ENCODE measurements at regions not wholly inside any gene's neighbourhood (a gene's known extent, or its start where the extent isn't known, plus 50 kb on each side); places are given as distances from the start of the nearest gene placed in this dataset.

DNA sequence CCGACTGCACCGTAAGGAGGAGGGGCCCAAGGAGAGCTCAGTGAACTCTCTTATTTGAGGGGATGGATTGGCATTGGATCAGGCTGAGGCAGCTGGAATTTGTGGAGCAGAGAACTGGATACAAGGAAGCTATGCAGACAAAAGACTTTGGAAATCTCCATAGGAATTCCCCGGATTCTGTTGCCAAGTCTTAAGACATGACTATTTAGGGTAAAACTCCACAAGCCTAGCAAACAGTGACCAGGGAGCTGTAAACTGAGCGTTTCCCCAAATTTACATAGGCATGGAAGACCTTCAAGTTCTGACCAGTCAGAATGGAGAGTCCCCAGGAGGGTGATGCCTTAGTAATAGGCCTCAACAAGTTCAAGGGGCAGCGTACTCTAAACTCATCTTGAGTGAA, 82.5 kb upstream of the PCBD1 start:
- TF ChIP-seq, protein P1, sequence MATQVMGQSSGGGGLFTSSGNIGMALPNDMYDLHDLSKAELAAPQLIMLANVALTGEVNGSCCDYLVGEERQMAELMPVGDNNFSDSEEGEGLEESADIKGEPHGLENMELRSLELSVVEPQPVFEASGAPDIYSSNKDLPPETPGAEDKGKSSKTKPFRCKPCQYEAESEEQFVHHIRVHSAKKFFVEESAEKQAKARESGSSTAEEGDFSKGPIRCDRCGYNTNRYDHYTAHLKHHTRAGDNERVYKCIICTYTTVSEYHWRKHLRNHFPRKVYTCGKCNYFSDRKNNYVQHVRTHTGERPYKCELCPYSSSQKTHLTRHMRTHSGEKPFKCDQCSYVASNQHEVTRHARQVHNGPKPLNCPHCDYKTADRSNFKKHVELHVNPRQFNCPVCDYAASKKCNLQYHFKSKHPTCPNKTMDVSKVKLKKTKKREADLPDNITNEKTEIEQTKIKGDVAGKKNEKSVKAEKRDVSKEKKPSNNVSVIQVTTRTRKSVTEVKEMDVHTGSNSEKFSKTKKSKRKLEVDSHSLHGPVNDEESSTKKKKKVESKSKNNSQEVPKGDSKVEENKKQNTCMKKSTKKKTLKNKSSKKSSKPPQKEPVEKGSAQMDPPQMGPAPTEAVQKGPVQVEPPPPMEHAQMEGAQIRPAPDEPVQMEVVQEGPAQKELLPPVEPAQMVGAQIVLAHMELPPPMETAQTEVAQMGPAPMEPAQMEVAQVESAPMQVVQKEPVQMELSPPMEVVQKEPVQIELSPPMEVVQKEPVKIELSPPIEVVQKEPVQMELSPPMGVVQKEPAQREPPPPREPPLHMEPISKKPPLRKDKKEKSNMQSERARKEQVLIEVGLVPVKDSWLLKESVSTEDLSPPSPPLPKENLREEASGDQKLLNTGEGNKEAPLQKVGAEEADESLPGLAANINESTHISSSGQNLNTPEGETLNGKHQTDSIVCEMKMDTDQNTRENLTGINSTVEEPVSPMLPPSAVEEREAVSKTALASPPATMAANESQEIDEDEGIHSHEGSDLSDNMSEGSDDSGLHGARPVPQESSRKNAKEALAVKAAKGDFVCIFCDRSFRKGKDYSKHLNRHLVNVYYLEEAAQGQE (IDR thresholded peaks at IDR 0.05; ENCODE audit: insufficient read depth in 1 of 2, low read depth in 2 of 2, low read length in 1 of 2) = no peak
- TF ChIP-seq POLR2AphosphoS5 (IDR thresholded peaks at IDR 0.05; ENCODE audit: low read depth, low read length) = no peak
- TF ChIP-seq TCF7L2 (IDR thresholded peaks at IDR 0.05; ENCODE audit: low read depth, low read length) = no peak
- TF ChIP-seq, protein P2, sequence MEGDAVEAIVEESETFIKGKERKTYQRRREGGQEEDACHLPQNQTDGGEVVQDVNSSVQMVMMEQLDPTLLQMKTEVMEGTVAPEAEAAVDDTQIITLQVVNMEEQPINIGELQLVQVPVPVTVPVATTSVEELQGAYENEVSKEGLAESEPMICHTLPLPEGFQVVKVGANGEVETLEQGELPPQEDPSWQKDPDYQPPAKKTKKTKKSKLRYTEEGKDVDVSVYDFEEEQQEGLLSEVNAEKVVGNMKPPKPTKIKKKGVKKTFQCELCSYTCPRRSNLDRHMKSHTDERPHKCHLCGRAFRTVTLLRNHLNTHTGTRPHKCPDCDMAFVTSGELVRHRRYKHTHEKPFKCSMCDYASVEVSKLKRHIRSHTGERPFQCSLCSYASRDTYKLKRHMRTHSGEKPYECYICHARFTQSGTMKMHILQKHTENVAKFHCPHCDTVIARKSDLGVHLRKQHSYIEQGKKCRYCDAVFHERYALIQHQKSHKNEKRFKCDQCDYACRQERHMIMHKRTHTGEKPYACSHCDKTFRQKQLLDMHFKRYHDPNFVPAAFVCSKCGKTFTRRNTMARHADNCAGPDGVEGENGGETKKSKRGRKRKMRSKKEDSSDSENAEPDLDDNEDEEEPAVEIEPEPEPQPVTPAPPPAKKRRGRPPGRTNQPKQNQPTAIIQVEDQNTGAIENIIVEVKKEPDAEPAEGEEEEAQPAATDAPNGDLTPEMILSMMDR (IDR thresholded peaks at IDR 0.05) = no peak
- no peak for TF ChIP-seq SIN3A (IDR thresholded peaks at IDR 0.05; ENCODE audit: borderline replicate concordance, insufficient read depth, low read depth, low read length)
- in situ Hi-C loops (cut with HindIII; ENCODE audit: low pct_unique_long_range_greater_than_20kb, low sequenced_read_pairs) = no loop called here
- CTCF ChIA-PET = no interaction called here
- ATAC-seq = peak; percentile 35; the same call in 1 of the 2 replicates
- Histone ChIP-seq H3K36me3 (ENCODE audit: control insufficient read depth, insufficient read depth, low read length) (no peaks in the 10 kb centered on the region), H3K4me3 (ENCODE audit: low read depth in 2 of 2, low read length in 2 of 2) (no peak overlapping the region), H3K9me3 (ENCODE audit: control insufficient read depth, insufficient read depth, low read depth, low read length) (peaks cover 11% of the 10 kb centered on the region), H3K4me1 (ENCODE audit: control insufficient read depth, insufficient read depth, low read length) (no peaks in the 10 kb centered on the region), H3K27me3 (ENCODE audit: control insufficient read depth, insufficient read depth, low read length) (peaks cover 7% of the 10 kb centered on the region), H3K27ac (ENCODE audit: low read length) (no peak overlapping the region)
- DNase-seq (ENCODE audit: low read depth, low spot score) = no peak
- intact Hi-C loops (cut with micrococcal nuclease; ENCODE audit: unreplicated experiment) = no loop called here
- BruUV-seq (replicated peaks) = no TSS peak
- POLR2A ChIA-PET = no interaction called here

DNA sequence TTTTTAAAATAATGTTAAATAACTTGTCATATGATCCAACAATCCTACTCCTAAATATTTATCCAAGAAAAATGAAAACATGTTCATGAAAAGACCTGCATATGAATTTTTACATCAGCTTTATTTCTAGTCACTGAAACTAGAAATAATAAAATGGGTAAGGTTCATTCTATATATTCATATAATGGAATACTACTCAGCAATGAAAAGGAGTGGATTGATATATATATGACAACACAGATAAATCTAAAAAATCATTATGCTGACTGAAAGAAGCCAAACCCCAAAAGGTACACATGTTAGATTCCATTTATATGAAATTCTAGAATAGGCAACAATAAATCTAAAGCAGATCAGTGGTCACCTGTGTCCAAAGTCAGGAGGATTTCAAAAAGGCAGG, 84.9 kb upstream of the PCBD1 start:
- no peak overlapping the region for H3K27ac ChIP-seq (ENCODE audit: low read length)
- no peak overlapping the region for H3K4me3 ChIP-seq (ENCODE audit: low read depth in 2 of 2, low read length in 2 of 2)
- TF ChIP-seq TCF7L2 (IDR thresholded peaks at IDR 0.05; ENCODE audit: low read depth, low read length) (no peak), SIN3A (IDR thresholded peaks at IDR 0.05; ENCODE audit: borderline replicate concordance, insufficient read depth, low read depth, low read length) (no peak), POLR2AphosphoS5 (IDR thresholded peaks at IDR 0.05; ENCODE audit: low read depth, low read length) (no peak)
- TF ChIP-seq, protein P2 (IDR thresholded peaks at IDR 0.05) = no peak
- TF ChIP-seq, protein P1 (IDR thresholded peaks at IDR 0.05; ENCODE audit: insufficient read depth in 1 of 2, low read depth in 2 of 2, low read length in 1 of 2) = no peak
- intact Hi-C loops (cut with micrococcal nuclease; ENCODE audit: unreplicated experiment) = no loop called here
- no peaks in the 10 kb centered on the region for H3K4me1 ChIP-seq (ENCODE audit: control insufficient read depth, insufficient read depth, low read length)
- DNase-seq (ENCODE audit: low read depth, low spot score) (no peak), ATAC-seq (no peak)
- POLR2A ChIA-PET = no interaction called here
- in situ Hi-C loops (cut with HindIII; ENCODE audit: low pct_unique_long_range_greater_than_20kb, low sequenced_read_pairs) = no loop called here
- H3K9me3 ChIP-seq (ENCODE audit: control insufficient read depth, insufficient read depth, low read depth, low read length) = peaks cover 11% of the 10 kb centered on the region
- peaks cover 10% of the 10 kb centered on the region for H3K27me3 ChIP-seq (ENCODE audit: control insufficient read depth, insufficient read depth, low read length)
- CTCF ChIA-PET = no interaction called here
- BruUV-seq (replicated peaks) = no TSS peak
- no peaks in the 10 kb centered on the region for H3K36me3 ChIP-seq (ENCODE audit: control insufficient read depth, insufficient read depth, low read length)

Data from Panc1 (cell line).